Fibroblast of peridontal ligament (primary cell): ENCODE measurements at regions not wholly inside any gene's neighbourhood (a gene's known extent, or its start where the extent isn't known, plus 50 kb on each side); places are given as distances from the start of the nearest gene placed in this dataset.
"Not testable (repeated sequence)": the region's sequence is repeated elsewhere in the genome, so short reads cannot be mapped to it uniquely, and the experiment has no call there.

Experiments used
- DNase-seq: peaks from one replicate; pipeline ENCODE4 v3.0.0-alpha.2; 2010; ENCODE audit errors: extremely low read depth

GRCh38 chr7:149682038-149682437, 91.3 kb downstream of the ZNF467 start:
- DNase-seq: no peak

GRCh38 chr7:149681274-149681673, 92.1 kb downstream of the ZNF467 start:
- DNase-seq: no peak

- peak; percentile 67 for DNase-seq
These were observed 92.9 kb downstream of the ZNF467 start for GRCh38 chr7:149680331-149681025.

- not testable (repeated sequence) for DNase-seq
These were observed 98.5 kb downstream of the ZNF467 start for GRCh38 chr7:149674728-149675385.

DNA sequence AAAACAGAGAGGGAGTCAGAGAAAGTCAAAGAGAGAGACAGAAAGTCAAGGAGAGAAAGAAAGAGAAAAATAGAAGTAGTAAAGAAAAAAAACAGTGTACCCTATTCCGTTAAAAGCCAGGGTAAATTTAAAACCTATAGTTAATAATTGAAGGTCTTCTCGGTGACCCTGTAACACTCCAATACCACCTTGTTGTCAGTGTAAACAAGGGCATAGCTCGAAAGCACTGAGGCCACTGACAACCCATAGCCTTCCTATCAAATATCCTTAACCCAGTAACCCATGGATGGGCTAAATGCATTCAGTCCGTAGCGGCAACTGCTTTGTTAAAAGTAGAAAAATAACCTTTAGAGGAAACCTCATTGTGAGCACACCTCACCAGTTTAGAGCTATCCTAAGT, 100.4 kb downstream of the ZNF467 start:
- no peak for DNase-seq

- peak; percentile 83 for DNase-seq
These were observed 103.1 kb downstream of the ZNF467 start for GRCh38 chr7:149670288-149670687.

GRCh38 chr7:149669121-149669818, 104.1 kb downstream of the ZNF467 start:
- peak; percentile 64 for DNase-seq

GRCh38 chr7:149666360-149666945, 106.9 kb downstream of the ZNF467 start:
- no peak for DNase-seq

GRCh38 chr7:149665618-149666017, 107.8 kb downstream of the ZNF467 start:
- not testable (repeated sequence) for DNase-seq

- DNase-seq: no peak
These were observed 108.7 kb downstream of the ZNF467 start for GRCh38 chr7:149664666-149665065.

GRCh38 chr7:149664176-149664575, 109.2 kb downstream of the ZNF467 start:
- DNase-seq: no peak

DNA sequence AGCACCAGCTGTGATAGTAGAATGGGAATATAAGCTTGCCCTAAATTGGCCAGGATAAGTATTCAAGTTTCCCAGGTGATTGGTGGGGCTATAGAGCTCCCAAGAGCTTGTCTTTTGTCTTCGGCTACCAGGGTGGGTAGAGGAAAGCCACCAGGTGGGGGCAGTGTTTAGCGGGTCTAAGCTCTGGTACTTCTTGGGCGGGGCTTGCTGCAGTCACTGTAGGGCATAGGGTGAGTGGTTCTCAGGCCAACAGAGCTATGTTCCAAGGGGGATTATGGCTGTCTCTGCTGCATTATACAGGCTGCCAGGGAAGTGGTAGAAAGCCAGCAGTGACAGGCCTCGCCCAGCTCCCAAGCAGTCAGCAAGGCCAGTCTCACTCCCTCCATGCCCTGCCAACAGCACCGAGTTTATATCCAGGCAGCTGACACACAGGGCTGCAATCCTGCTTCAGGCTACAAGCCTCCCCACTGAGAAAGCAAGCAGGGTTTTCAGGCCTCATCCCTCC, 110.7 kb downstream of the ZNF467 start:
- DNase-seq: peak; percentile 52

- DNase-seq: no peak
These were observed 117.6 kb downstream of the ZNF467 start for GRCh38 chr7:149655784-149656183.

DNA sequence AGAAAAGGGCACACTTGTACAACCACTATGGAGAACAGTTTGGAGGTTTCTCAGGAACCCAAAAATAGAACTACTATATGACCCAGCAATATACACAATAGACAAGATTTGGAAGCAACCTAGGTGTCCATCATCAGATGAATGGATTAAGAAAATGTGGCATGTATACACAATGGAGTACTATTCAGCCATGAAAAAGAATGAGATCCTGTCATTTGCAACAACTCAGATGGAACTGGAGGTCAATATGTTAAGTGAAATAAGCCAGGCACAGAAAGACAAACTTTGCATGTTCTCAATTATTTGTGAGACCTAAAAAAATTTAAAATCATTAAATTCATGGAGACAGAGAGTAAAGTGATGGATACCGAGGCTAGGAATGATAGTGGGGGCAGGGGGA, 118.8 kb downstream of the ZNF467 start:
- DNase-seq: no peak

DNA sequence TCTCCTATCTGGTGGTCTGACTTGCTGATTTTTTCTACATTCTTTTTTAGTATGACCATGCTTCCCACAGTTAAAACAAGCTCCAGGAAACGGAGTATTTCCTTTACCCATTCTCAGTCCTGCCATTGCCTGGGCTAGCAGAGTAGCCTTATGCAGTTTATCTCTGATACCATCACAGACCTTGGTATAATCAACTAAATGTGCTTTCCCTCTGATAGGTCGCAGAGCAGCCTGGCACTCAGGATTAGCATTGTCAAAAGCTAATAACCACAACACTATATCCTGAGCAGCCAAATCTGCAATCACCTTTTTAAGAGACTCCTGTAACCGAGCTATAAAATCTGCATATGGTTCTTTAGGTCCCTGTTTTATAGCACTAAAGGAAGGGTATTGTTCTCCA, 123.2 kb downstream of the ZNF467 start:
- DNase-seq: not testable (repeated sequence)

DNA sequence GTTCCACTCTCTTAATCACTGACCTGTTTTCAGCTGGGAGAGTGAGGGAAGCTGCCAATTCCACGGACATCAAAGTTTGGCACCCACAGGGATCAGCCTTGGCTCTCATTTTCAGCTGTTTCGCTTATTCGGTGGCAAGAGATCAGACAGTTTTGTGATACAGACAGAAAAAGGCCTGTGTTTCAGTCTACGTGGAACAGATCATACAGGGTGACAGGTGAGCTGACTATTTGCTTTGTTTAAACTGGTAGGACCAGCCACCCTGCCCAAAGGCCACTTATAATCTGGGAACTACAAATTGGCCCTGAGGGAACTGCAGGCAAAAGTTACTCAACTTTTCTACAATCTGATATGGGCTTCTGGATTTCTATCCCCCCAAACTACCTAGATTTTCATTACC, 128.6 kb downstream of the ZNF467 start:
- DNase-seq: no peak

DNA sequence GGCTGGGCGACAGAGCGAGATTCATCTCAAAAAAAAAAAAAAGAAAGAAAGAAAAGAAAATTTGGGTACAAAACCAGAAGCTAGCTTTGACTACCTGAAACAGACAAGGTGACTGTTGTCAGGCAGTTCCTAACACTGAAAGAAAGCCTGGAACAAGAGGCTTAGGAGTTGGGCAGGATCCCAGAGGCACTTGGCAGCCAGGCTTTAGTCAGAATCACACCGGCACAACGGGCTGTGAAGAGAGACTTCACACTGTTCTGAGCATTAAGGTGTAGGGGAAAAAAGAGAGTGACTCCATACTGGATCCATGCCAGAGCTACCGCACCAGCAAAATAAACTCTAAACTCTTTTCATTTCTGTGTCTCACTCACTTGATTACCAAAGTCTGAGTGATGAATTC, 130.8 kb downstream of the ZNF467 start:
- DNase-seq: no peak

- no peak for DNase-seq
These were observed 134.6 kb downstream of the ZNF467 start for GRCh38 chr7:149638566-149639320.

DNA sequence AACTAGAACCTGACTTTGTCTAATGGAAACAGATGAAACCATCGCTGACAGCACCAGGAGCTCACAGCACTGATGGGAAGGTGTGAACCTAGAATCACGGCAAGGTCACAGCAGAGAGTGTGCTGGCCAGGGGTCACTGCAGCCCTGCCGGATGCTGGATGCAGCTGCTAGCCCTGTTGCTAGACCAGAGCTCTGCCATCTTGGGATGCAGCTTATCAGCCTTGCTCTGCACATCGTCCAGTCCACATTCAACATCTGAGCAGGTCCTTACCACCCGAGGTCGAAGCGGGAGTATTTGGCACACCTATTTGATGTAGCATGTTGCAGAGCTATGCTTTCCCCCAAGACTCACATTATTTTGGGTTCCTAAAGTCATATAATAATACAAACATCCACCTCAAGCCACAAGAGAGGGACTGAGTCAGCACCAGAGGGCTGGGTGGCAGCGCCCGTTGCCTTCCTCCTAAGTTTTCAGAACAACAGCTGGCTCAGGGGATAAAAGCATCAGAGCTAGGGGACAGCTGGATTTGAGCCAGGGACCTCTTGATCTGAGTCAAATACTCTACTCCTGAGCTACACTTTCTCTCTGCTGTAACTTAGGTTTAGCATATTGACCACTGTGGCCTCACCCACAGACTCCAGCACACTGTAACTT, 135.3 kb downstream of the ZNF467 start:
- DNase-seq: no peak

DNA sequence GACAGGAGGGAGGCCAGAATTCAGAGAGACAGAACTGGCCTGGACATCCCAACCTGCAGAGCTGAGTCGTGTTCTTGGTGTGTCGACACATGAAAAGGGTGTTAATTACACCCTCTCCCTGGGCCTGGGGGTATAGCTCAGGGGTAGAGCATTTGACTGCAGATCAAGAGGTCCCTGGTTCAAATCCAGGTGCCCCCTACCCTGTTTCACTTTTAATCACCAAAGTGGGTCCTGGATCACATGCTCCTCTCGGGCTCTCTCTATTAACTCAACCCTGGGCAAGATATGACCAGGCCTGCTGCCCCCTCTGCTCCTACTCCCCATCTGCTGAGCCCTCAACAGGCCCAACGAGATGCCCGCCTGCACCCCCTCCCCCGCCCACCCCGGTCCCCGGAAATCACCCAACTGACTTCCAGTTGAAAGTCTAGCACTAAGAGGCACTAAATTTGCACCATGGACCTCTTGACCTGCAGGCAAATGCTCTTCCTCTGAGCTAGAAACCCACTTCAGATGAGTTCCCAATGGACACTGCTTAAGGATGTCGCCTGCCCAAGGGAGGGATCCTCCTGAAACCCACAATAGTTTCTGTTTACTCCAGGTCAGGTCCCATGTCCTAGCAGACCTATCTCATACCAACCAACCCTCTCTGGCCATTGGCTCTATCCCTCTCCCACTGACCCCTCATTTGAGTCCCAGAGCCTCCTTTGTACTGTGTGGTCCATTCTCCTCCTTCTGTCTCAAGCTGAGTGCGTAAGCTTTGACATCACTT, 137.6 kb downstream of the ZNF467 start:
- no peak for DNase-seq
